Stromal cell of bone marrow (primary cell): ENCODE measurements at regions not wholly inside any gene's neighbourhood (a gene's known extent, or its start where the extent isn't known, plus 50 kb on each side); places are given as distances from the start of the nearest gene placed in this dataset.
"Not testable (repeated sequence)": the region's sequence is repeated elsewhere in the genome, so short reads cannot be mapped to it uniquely, and the experiment has no call there.

ENCODE experiments used
- DNase-seq: peaks from one replicate; pipeline ENCODE4 v3.0.0-alpha.2; 2012; ENCODE audit warnings: low read depth

DNA sequence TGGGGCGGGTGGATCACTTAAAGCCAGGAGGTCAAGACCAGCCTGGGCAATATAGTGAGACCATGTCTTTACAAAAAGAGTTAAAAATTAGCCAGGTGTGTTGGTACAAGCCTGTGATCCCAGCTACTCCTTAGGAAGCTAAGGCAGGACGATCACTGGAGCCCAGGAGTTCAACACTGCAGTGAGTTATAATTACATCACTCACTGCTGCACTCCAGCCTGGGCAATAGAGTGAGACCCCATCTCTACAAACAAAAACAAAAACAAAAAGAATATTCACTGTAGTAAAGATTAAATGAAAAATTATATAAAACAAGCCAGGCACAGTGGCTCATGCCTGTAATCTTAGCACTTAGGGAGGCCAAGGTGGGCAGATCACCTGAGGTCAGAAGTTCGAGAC is 1047.6 kb upstream of the AUTS2 start:
- no peak for DNase-seq

DNA sequence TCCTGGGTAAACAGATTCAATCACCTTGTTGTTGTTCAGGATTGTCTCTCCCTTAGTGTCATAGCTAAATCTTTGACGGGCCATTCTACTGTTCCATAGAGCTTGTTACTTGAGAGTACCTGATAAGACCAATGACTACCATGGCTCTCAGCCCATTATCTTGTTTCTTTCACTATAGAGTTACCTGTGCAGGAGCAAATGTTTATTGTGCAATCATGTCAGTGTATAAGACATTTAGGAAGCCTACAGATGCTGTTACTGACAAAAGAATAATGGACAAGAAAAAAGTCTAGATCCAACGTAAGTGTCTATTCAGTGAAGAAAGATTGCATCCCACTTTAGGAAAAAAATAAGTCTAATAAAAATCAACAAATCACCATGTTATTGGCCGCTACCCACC is 1041.7 kb upstream of the AUTS2 start:
- DNase-seq, result no peak

DNA sequence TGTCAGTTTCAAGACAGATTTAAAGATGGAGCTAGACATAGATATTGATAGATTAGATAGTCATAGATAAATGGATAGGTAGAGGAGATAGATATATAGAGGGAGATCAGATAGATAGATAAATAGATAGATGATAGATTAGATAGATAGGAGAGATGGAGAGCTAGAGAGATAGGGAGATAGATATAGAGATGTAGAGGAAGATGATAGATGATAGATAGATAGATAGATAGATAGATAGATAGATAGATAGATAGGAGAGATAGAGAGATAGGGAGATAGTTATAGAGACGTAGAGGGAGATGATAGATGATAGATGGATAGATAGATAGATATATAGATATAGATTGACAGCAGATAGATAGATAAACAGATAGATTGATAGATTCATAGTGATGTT is 1038.8 kb upstream of the AUTS2 start:
- DNase-seq, result no peak

DNA sequence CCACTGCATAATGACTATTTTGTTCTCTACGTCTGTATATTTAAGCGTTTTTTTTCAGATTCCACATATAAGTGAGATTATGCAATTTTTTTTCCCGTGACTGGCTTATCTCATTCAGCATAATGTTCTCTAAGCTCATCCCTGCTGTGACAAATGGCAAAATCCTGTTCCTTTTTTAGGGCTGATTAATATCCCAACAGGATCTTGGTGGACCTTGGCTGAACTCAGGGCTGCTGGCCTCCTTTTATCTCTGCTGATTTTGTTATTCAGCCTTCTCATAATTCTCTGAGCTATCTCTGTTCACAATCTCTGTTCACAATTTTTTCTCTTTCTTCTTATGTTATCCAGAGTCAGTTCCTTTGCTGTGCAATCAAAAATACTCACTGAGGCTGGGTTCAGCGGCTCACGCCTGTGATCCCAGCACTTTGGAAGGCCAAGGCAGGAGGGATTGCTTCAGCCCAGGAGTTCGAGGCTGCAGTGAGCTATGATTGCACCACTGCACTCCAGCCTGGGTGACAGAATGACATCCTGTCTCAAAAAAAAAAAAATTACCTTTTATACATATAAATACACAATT is 1035.9 kb upstream of the AUTS2 start:
- DNase-seq, result no peak

DNA sequence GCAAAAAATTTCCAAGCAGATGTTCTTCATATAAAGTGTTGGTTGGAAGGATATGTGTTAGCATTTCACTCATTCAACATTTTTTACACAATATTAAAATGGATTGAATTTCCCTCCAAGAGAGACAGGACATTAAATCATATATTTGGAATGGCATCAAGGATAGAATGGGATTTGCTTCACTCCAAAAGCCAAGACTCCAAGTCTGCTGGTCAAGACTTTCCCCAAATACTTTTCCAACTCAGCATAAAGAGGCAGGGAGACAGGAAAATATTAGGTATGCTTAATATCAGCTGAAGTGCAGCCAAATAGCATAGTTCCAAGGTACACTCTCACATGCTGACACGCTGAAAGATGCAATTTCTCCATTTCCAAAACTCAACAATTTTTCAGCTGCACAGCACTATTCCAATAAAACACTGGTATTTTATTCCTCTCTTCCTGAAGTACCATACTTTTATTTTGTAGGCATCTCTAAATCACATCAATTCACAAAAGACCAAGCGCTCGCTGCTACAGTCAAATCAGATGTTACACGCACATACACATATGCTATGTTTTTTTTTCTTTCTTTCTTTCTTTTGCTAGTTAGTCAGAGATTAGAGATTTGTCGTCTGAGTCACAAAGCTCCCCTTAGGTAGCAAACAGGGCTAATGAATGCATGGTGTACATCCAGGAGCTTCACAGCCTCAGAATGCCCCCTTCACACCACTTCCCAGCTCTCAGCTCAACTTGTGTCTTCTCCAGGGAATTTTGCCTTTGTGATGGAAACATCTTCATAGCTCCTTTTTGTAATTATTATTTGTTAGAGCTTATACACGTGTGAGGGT is 1033.8 kb upstream of the AUTS2 start:
- DNase-seq, result no peak

DNA sequence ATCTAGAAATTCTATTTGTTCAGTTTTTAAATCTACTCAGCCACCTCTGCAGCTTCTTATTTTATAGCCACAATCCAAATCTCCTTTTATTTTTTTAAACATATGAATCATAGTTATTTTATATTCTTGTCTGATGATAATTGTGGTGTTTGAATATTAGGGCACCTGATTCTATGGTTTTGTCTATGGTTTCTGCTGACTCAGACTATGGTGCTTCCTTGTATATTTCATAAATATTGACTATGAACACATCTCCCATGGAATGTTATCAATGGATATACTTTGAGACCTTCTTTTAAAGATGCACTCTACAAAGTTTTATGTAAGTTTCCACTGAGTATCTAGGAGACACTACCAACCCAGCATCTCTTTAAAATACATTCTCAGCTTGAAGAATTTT is 1027.0 kb upstream of the AUTS2 start:
- DNase-seq, result no peak

DNA sequence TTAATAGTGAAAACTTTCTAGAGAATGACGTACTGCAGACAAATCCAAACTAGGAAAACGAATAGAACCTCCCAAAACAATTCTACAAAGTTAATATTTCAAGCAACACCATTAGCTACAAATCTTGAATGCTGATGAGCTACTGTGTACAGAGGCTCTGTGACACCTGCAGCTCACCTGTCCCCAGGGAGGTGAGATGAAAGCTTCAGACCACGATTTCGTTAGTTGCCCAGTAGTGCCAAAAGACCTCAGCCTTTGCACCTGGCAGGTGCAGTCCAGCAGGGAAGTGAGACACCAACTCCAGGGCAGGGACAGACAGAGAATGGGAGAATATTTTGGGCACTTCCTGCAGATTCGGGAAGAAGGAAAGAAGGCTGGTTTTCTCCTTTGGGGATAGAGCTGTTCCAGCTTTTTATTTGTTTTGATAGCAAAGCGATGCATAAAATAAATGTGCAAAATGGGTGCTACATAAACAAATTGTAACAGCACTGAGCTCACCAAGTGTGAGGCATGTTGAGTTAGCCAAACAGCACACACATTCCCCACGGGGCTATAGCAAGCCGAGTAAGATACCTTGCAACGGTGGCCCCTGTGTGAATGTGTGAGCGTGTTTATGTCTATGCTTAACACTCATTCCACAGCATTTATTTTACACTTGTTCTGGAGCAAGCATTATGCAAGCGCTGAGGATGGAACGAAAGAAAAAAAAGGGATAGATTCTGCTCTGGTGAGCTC is 1024.8 kb upstream of the AUTS2 start:
- no peak for DNase-seq

DNA sequence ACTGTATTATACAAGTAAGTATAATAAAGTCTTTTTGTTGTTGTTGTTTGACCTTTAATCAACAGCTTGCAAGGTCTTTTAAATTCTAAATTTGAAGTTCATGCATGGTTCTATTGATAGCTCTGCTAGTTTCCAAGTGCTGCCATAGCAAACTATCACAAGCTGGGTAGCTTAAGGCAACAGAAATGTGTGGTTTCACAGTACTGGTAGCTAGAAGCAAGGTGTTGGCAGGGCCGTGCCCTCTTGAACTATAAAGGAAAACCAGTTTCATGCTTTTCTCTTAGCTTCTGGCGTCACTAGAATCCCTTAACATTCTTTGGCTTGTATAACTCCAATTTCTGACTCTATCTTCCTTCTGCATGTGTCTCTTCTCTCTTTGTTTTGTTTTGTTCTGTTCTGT is 1021.9 kb upstream of the AUTS2 start:
- DNase-seq, result no peak

DNA sequence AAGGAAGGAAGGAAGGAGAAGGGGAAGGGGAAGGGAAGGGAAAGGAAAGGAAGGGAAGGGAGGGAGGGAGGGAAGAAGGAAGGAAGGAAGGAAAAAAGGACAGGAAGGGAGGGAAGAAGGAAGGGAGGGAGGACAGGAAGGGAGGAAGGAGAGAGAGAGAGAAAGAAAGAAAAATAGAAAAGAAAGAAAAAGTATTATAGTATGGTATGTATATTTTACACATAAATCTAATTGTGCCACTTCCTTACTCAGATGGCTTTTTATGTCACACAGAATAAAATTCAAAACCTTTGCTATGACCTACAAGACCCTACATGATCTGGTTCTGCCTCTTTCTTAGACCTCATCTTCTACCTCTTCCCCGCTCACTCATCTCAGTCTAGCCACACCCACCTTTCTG is 1016.9 kb upstream of the AUTS2 start:
- DNase-seq, result no peak

DNA sequence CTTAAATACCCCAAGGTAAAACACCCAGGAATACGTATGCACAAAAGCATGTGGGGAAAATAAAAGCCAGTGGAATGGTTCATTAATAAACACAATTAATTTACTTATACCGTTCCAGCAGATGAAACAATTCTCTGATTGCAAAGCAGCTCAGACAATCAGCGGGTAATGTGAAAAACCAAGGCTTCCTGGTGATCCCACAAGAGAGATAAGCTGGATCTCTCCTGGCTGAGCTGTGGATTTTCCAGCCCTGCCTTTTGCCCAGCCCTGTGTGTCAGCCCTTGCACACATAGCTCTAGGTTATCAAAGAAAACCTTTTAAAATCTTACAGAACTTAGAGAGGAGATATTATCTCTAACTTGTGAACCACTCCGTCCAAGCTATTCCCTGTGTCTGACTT is 1010.7 kb upstream of the AUTS2 start:
- DNase-seq, result no peak

DNA sequence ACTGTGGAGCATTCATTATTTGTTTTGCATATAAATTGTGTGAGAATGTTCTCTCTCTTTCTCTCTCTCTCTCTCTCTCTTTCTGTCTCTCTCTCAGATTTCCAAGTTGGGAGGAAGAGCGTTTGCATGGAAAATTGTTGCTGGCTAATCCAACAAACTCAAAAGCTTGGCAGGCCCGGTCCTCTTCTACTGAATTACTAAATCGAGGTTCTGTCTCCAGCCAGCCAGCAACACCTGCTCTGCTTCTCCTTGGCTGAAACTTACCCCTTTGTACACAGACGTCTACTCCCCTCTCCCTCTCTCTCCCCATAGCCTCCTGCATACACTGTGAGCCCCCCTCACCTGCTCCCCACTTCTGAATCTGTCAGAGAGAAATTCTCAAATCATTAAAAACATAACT is 996.4 kb upstream of the AUTS2 start:
- DNase-seq, result no peak

DNA sequence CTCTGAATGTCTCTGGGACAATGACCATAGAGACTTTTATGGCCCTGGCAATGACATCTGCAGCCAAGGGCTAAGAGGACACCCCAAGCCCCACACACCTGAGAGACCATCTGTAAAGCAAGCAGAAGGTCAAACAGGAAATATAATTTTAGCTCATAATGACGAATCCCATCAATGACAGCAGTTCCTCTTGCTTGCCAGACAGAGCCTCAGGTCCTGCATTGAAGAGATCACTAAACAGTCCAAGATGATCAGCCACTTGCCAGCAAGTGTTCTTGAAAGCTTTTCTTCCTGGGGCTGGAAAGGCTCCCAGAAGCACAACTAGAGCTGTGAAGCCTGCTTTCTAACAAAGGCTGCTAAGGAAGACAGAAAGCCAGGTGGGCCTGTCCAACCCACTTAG is 993.7 kb upstream of the AUTS2 start:
- no peak for DNase-seq

DNA sequence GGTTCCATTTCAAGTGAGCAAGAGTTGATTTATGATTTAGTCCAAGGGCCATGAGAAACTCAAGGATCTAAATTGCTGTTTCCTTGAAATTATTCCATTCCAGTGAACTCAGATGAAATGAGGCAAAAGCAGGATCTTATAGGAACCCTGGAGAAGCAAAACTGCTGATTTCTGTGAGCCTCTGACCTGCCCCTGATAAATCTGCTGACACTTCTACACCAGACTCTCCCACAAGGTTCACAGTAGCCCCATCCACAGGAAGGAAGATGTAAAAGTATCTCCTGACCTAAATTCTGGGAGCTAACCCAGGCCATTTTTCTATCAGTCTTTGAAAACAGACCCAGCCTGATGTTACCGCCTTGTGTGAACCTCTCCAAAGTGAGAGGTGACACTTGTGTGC is 987.6 kb upstream of the AUTS2 start:
- DNase-seq, result no peak

DNA sequence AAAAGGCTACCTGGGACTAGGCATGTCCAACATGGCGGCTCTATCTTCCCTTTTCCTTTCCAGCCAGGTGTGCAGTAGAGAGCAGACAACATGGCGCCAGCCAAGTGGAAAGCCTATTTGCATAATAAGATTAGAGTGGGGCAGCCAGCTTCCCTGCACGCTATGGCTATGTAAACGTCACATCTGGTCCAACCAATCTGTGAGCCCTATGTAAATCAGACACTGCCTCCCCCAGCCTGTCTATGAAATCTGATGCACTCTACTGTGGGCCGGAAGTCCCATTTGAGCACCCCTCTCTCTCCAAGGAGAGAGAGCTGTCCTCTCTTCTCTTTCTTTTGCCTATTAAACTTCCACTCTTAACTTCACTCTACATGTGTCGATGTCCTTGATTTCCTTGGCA is 984.9 kb upstream of the AUTS2 start:
- DNase-seq, result no peak

DNA sequence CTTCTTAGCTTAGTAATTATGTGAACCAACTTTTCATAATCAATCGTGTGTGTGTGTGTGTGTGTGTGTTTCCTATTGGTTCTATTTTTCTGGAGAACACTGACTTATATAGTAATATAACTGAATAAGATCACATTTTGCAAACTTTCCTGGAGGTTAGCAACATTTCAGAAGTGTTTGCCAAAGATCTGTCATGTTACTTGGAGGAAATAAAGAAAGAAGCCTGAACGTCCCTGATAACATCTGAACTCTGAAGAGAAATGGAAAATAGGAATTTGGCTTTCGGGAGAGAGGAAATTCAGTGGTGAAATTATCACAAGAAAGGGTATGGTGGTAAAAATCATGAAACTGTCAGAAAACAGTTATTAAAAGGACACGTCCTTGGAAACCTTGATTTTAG is 984.4 kb upstream of the AUTS2 start:
- DNase-seq, result no peak

DNA sequence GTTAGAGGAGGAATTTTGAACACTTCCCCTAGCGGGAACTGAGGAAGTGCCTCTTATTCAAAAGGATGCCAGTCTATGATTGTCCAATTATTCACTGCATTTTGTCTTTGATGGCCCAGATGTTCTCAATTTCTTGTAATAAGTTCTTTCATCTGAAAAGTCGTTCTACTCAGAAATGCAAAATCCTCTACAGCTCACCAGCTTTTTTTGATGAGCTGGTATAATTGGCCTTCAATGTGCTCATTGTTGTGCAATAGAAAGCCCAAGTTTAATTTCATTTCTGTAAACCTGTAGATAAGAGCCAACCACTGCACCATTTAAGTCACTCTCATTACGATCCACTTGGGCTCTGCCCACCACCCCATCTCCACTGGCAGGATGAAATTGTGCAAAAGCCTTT is 978.7 kb upstream of the AUTS2 start:
- DNase-seq, result peak; percentile 7

DNA sequence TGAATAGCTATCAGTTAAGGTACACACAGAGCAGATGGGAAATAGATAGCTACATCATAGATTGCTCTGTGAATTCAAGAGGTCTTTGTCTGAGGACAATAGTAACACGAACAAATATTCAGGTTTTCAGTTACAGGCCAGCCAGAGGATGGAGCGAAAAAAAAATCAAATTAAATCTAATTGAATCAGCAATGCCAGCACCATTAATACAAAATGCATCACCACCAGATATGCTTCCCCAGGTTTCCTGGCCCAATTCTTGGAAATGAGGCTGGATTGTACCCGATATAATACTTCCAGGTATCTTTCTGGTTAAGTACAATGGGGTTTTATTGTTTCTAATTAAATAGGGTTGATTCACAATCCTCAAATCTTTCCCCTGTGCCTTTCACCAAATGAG is 975.8 kb upstream of the AUTS2 start:
- no peak for DNase-seq

DNA sequence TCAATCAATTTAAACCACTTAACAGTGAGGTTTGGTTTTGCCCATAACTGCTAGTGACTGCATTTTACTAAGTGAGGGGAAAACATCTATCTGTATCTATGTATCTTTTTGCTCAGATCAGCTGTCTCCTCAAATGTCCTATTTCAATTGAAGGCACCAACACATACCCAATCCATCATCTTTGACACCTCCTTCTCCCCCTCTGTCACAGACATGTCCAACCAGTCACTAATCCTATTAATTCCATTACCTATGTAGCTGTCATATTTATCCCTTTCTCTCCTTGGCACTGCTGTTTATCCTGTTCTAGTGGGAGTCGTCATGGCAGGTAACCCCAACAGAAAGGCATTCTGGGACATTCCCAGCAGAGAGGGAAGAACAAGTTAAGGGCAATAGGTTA is 975.2 kb upstream of the AUTS2 start:
- no peak for DNase-seq

DNA sequence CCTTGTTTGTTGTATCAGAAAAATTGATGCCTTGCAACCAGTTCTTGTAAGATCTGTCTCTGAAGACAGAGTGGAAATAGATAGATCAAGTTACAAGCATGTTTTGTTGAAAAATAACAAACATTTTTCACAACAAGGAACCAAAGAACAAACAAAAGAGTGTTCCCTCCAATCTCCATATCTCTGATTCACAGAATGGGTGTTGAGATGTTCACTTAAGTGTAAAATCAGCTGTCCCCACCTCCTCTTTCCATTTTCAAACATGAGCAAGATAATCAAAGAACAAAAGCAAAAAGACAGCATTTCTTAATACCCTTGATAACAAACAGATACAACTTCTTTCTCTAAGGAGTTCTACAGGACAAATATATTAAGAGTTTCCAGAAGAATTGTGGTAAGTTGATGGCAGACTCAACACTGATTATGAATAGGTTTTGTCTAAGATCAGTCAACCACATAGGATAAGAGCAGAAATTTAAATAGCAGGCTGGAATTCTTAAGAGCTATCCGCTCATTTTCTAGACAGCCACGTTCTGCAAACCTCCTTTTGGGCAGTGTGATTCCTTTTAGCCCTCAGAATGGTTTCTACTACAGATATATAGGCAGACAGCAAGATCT is 970.9 kb upstream of the AUTS2 start:
- DNase-seq, result no peak

DNA sequence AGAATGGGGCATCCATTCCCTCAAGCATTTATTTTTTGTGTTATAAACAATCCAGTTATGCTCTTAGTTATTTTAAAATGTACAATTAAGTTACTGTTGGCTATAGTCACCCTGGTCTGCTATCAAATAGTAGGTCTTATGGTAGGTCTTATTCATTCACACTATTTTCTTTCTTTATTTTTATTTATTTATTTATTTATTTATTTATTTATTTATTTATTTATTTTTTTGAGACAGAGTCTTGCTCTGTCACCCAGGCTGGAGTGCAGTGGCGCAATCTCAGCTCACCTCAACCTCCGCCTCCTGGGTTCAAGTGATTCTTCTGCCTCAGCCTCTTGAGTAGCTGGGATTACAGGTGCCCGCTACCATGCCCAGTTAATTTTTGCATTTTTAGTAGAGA is 967.4 kb upstream of the AUTS2 start:
- DNase-seq, result not testable (repeated sequence)

DNA sequence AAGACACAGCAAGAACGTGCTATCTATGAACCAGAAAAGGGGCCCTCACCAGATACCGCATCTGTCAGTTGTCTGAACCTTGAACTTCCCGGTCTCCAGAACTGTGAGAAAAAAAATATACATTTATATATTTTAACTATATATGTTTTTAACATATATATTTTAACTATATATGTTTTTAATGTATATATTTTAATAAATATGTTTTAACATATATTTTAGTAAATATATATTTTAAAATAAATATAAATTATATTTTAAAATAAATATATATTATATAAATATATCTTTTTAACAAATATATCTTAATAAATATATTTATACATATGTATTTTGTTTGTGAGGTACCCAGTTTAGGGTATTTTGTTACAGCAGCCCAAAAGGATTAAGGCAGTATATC is 958.2 kb upstream of the AUTS2 start:
- DNase-seq, result no peak

DNA sequence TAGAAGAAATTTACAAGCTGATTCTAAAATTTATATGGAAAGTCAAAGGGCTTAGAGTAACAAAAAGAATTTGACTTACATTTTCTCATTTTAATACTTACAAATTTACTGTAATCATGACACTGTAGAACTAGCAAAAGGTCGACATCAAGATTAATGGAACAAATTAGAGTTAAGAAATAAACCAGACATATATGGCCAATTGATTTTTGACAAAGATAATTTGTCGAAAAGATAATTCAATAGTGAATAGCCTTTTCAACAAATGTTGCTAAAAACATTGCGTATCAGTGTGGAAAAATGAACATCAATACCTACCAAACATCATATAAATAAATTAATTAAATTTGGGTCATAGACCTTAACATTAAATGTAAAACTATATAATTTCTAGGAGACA is 955.5 kb upstream of the AUTS2 start:
- DNase-seq, result no peak

DNA sequence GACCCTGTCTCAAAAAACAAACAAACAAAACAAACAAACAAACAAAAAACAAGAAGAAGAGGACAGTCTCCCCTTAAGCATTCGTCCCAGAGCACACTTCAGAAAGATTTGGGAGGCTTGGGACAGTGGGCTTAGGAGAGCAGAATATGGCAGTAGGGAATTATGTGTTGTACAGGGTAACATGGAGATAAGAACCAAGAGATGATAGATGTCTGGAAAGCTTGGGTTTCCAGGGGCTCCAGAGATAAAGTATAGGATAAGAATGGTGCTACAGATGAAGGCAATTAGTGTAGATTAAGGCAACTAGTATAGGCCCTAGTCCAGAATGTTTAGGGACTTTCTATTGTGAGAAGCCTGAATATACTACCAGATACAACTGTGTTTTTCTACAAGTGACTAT is 934.9 kb upstream of the AUTS2 start:
- DNase-seq, result no peak
